ENCODE measurements at regions not wholly inside any gene's neighbourhood (a gene's known extent, or its start where the extent isn't known, plus 50 kb on each side); places are given as distances from the start of the nearest gene placed in this dataset.
"Not testable (repeated sequence)": the region's sequence is repeated elsewhere in the genome, so short reads cannot be mapped to it uniquely, and the experiment has no call there.

DNA sequence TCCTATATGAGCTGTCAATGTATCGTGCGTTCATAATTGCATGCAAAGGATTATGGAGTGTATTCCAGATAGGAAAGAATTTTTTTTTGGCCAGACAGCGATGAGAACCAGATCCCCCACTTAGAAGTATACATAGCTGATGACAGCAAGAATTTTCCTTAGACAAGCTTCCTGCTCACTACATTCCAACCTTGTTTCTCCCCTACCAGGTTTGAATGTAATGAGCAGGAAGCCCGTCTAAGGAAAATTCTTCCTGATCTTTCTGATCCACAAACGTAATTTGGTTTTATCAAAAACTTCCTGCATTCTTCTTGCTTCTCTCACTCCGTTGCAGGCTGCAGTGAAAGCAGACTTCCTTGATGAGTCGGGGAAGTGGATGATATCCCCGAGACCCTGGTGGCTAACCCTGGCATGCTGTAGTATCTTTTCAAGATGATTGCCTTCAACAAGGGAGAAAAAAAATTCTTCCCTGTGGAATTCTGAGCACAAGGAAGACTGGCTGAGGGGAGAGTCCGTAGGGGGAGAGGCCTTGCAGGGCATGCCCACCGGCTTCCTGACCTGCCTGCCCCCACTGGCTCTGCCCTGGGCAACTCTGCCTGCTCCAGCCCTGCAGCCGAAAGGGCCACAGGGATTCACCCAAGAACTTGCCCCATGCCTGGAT, 243.1 kb downstream of the TLE3 start:
- DNase-seq: no peak

GRCh38 chr15:69855258-69856000, 242.3 kb downstream of the TLE3 start:
- DNase-seq: no peak

DNA sequence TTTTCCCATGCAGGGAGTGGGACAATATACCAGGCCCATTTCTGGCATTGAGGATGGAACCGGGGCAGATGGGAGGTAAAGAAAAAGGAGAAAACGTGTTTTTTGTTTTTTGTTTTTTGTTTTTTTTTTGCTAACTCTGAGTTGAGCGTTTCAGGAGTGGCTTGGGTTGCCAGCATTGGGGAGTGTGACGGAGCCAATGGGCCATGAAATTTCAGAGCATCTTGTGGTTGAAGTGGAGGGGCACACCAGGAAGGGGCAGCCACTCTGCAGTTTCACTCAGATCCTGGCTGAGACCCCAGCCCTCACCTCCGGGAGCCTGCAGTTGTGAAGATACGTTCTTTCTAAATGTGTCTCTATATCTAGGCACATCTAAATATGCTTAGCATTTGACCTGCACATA, 240.5 kb downstream of the TLE3 start:
- DNase-seq: no peak

GRCh38 chr15:69857686-69858391, 239.9 kb downstream of the TLE3 start:
- no peak for DNase-seq

GRCh38 chr15:69858456-69858855, 239.3 kb downstream of the TLE3 start:
- DNase-seq: no peak

- DNase-seq: no peak
Observed at GRCh38 chr15:69859866-69860265, 237.9 kb downstream of the TLE3 start.

DNA sequence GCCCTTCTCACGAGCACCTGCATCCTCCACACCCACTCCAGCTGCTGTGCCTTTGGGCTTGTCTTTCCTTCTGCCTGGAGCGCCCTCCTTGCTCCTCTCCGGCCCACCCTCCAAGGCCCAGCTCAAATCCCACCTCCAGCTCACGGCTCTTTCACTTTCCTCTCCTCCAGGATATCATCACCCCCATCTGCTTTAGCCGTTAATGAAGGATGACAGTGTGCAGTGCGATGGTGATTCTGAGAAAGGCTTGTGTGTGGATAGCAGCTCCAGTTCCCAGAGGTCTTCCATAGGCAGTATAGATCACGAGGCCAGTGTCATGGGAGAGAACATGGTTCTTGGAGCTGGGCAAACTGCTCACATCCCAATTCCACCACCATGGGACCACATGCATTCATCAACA, 237.4 kb downstream of the TLE3 start:
- DNase-seq: no peak

DNA sequence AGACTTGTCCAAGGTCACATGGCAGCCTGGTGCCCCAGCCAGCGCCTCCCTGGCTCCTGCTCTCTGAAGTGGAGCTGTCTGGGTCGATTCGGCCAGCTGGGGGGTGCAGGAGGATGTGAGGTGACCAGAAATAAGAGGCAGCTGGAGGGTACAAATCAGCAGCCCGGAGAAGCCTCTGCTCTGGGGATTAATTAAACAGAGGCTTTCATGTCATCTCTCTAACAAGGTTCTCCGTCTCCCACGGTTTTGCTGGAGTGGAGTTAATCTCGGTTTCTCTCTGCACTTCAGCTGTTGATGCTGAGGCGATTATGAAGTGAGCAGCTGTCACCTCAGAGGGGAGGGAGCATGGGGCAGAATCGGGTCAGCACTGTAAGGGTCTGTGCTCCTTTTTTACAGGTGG, 236.8 kb downstream of the TLE3 start:
- DNase-seq: no peak

- no peak for DNase-seq
Observed at GRCh38 chr15:69861331-69862171, 236.2 kb downstream of the TLE3 start.

DNA sequence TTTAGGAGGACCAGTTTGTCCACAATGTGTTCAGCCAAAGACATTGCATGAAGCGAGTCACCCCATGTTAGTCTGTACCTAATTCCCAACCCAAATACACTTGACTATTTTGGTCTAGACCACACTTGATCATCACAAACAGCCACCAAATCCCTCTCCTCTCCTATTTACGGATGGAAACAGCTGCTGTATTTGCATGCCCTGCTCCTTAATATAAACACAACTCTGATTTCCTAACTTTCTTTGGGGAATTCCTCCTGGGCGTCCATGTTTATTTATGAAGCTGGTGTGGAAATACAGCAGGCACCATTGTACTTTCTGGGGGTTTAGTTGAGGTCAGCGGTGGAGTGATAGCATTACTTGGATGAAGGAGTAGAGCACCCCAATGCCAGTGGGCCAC, 235.2 kb downstream of the TLE3 start:
- DNase-seq: no peak

- no peak for DNase-seq
Observed at GRCh38 chr15:69863446-69863845, 234.3 kb downstream of the TLE3 start.

DNA sequence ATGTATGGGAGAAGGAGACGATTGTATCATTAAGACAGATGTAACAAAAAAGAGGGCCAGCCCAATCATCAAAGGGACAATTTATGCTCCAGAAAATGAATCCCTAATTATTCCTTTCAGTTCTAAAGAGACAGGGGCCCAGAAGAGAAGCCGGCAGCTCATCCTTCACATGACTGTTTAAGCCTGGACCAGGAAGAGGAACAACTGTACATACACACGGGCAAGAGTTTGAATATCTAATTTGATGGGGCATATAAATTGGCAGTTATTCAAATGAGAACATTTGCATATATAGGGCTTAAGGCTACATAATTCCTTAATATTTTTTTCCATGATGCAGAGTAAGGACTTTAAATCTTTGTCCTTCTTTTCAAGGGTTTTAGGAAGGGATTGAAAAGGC, 232.3 kb downstream of the TLE3 start:
- no peak for DNase-seq

- no peak for DNase-seq
Observed at GRCh38 chr15:69868756-69869155, 229.0 kb downstream of the TLE3 start.

GRCh38 chr15:69869291-69869690, 228.4 kb downstream of the TLE3 start:
- DNase-seq: no peak

GRCh38 chr15:69869881-69870505, 227.7 kb downstream of the TLE3 start:
- DNase-seq: no peak

GRCh38 chr15:69871511-69872134, 226.1 kb downstream of the TLE3 start:
- DNase-seq: no peak

GRCh38 chr15:69873807-69874206, 223.9 kb downstream of the TLE3 start:
- DNase-seq: no peak

- no peak for DNase-seq
Observed at GRCh38 chr15:69874321-69874720, 223.4 kb downstream of the TLE3 start.

DNA sequence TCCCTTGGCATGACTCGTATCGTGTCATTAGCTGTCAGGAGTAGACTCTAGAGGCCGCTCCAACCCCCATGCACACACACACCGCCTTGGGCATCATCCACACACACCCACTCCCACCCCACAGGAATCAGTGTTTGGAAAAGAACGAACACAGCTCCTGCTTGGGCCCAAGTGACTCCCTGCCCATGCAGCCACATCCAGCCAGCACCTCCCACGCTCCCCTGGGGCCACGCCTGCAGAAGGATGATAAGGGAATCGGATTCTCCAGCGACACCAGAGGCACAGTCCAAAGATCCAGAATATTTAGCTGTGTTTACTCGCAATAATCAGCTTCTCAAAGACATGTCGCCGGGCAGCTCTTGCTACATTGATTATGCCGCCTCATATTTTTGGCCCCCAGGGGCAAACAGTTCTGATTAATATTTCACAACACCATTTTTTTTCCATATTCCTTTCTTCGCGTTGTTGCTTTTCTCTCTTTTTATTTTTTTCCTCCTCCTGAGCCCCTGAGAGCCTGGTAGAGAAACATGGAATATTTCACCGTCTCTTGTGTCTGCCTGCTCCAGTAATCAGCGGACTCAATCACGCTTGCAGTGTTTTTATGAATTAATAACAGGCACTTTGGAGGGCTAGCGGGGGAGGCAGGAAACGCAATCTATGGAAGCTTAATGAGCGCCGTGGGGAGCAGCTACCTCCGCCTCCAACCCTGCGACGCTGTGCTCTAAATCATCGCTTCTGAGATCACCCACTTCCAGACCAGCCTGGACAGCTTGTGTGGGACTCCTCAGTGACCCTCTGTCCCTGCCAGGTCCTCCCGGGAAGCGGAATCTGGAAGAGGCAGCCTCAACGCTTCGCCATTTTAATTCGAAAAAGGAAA, 221.4 kb downstream of the TLE3 start:
- DNase-seq: no peak

- DNase-seq: not testable (repeated sequence)
Observed at GRCh38 chr15:69879963-69880362, 217.8 kb downstream of the TLE3 start.

All from NCI-H446 treated with DMSO at 0.1 percent for 48 hours (cell line).